PC-3 (cell line): ENCODE measurements at regions not wholly inside any gene's neighbourhood (a gene's known extent, or its start where the extent isn't known, plus 50 kb on each side); places are given as distances from the start of the nearest gene placed in this dataset.

ENCODE experiments used
- ATAC-seq: fragments of 200-7000 bp; cut with Tn5 transposase; 2 replicates; pipeline ENCODE4 v1.9.1; 2020; ENCODE audit warnings: mild to moderate bottlenecking, moderate library complexity
- BruUV-seq: library from RNA; stranded (reverse); fragments of 400-500 nt; replicated peaks from 2 replicates; lab custom pipeline; 2021; lab: Mats Ljungman, UMichigan
- CTCF ChIA-PET: fragments of 300-600 bp; sonication (Branson Sonifier 250); formaldehyde crosslinking; loops from one replicate; lab custom pipeline; 2022; ENCODE audit warnings: antibody characterized with exemption; lab: Charles Lee
- POLR2A ChIA-PET: fragments of 300-600 bp; sonication (Branson Sonifier 250); formaldehyde crosslinking; loops from one replicate; lab custom pipeline; 2022; ENCODE audit warnings: antibody characterized with exemption; ENCODE audit not compliant: unreplicated experiment; lab: Charles Lee
- DNase-seq: peaks from one replicate; pipeline ENCODE4 v3.0.0-alpha.2; 2015
- H2AFZ ChIP-seq: fragments of 300-600 bp; sonication (generic); 2 replicates; pipeline ENCODE4 v1.6.0; 2016; ENCODE audit warnings: antibody characterized with exemption, low read length
- H3F3A ChIP-seq: fragments of 300-600 bp; sonication (generic); one replicate; pipeline ENCODE4 v1.6.0; 2017; ENCODE audit warnings: antibody characterized with exemption, low read length, control low read depth, mild to moderate bottlenecking; ENCODE audit not compliant: unreplicated experiment
- H3K27ac ChIP-seq: fragments of 300-600 bp; sonication (generic); 2 replicates; pipeline ENCODE4 v1.5.1; 2016; ENCODE audit warnings: mild to moderate bottlenecking, low read length
- H3K27me3 ChIP-seq: fragments of 300-600 bp; sonication (generic); 2 replicates; pipeline ENCODE4 v1.6.1; 2016; ENCODE audit warnings: low read length, mixed read lengths
- H3K36me3 ChIP-seq: fragments of 300-600 bp; sonication (generic); 2 replicates; pipeline ENCODE4 v1.6.1; 2016; ENCODE audit warnings: low read depth, mixed run types, low read length, mixed read lengths
- H3K4me1 ChIP-seq: fragments of 300-600 bp; sonication (generic); 2 replicates; pipeline ENCODE4 v1.5.1; 2016; ENCODE audit warnings: low read length; ENCODE audit not compliant: insufficient read depth
- H3K4me2 ChIP-seq: fragments of 300-600 bp; sonication (generic); 2 replicates; pipeline ENCODE4 v1.6.0; 2016; ENCODE audit warnings: low read length
- H3K4me3 ChIP-seq: fragments of 300-600 bp; sonication (generic); 2 replicates; pipeline ENCODE4 v1.5.1; 2016; ENCODE audit warnings: mild to moderate bottlenecking, low read length, mixed read lengths
- H3K79me2 ChIP-seq: fragments of 300-600 bp; sonication (generic); 2 replicates; pipeline ENCODE4 v1.6.1; 2017; ENCODE audit warnings: low read length, mixed read lengths
- H3K9ac ChIP-seq: fragments of 300-600 bp; sonication (generic); 2 replicates; pipeline ENCODE4 v1.6.0; 2016; ENCODE audit warnings: mild to moderate bottlenecking, low read length
- H3K9me2 ChIP-seq: fragments of 300-600 bp; sonication (generic); replicated peaks from 2 replicates; pipeline ENCODE4 v1.6.1; 2016; ENCODE audit warnings: mixed run types, low read length, mixed read lengths
- H3K9me3 ChIP-seq: fragments of 300-600 bp; sonication (generic); 2 replicates; pipeline ENCODE4 v1.6.1; 2016; ENCODE audit warnings: low read length, mixed read lengths
- H4K20me1 ChIP-seq: fragments of 300-600 bp; sonication (generic); 2 replicates; pipeline ENCODE4 v1.6.1; 2016; ENCODE audit warnings: low read length, mixed read lengths
- EZH2 ChIP-seq: fragments of 300-600 bp; sonication (generic); IDR thresholded peaks from one replicate; pipeline ENCODE4 v1.6.1; 2017; ENCODE audit warnings: antibody characterized with exemption, mild to moderate bottlenecking, low read length; ENCODE audit not compliant: unreplicated experiment
- EZH2phosphoT487 ChIP-seq: fragments of 300-600 bp; sonication (generic); IDR thresholded peaks from 2 replicates; pipeline ENCODE4 v1.6.1; 2018; ENCODE audit warnings: mild to moderate bottlenecking, antibody characterized with exemption, low read length, borderline replicate concordance
- intact Hi-C: fragments of 100-400 bp; cut with micrococcal nuclease; formaldehyde crosslinking; loops from 2 replicates; pipeline ENCODE4 v1.9.0; 2023
- TF ChIP-seq, protein P1 (sequence below): fragments of 300-600 bp; sonication (generic); conservative IDR thresholded peaks from 2 replicates; pipeline ENCODE4 v1.5.1; 2017; ENCODE audit warnings: antibody characterized with exemption, low read depth, mild to moderate bottlenecking, low read length

GRCh38 chr12:131551675-131552491 is 159.0 kb upstream of the SFSWAP start:
- Histone ChIP-seq H3K9ac (no peak overlapping the region), H3K79me2 (no peaks in the 10 kb centered on the region), H3K4me2 (no peak overlapping the region), H4K20me1 (no peaks in the 10 kb centered on the region), H3K36me3 (no peaks in the 10 kb centered on the region), H3K4me3 (no peak overlapping the region), H3F3A (no peaks in the 10 kb centered on the region), H3K9me2 (no peaks in the 10 kb centered on the region), H3K9me3 (no peaks in the 10 kb centered on the region), H3K27me3 (peaks cover 86% of the 10 kb centered on the region), H3K4me1 (no peaks in the 10 kb centered on the region), H3K27ac (no peak overlapping the region), H2AFZ (no peak overlapping the region)
- intact Hi-C loops: no loop called here
- TF ChIP-seq, protein P1, sequence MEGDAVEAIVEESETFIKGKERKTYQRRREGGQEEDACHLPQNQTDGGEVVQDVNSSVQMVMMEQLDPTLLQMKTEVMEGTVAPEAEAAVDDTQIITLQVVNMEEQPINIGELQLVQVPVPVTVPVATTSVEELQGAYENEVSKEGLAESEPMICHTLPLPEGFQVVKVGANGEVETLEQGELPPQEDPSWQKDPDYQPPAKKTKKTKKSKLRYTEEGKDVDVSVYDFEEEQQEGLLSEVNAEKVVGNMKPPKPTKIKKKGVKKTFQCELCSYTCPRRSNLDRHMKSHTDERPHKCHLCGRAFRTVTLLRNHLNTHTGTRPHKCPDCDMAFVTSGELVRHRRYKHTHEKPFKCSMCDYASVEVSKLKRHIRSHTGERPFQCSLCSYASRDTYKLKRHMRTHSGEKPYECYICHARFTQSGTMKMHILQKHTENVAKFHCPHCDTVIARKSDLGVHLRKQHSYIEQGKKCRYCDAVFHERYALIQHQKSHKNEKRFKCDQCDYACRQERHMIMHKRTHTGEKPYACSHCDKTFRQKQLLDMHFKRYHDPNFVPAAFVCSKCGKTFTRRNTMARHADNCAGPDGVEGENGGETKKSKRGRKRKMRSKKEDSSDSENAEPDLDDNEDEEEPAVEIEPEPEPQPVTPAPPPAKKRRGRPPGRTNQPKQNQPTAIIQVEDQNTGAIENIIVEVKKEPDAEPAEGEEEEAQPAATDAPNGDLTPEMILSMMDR: no peak
- TF ChIP-seq EZH2 (no peak), EZH2phosphoT487 (no peak)
- DNase-seq (no peak), ATAC-seq (no peak)
- no TSS peak for BruUV-seq
- CTCF ChIA-PET: no interaction called here
- POLR2A ChIA-PET: no interaction called here

GRCh38 chr12:131552492-131552863 is 158.4 kb upstream of the SFSWAP start:
- ChIA-PET CTCF (no interaction called here), POLR2A (no interaction called here)
- H3K27ac ChIP-seq: no peak overlapping the region
- ATAC-seq (no peak), DNase-seq (no peak)
- TF ChIP-seq EZH2: no peak
- TF ChIP-seq, protein P1: no peak
- no peak for TF ChIP-seq EZH2phosphoT487
- no peak overlapping the region for H3K4me3 ChIP-seq
- no peaks in the 10 kb centered on the region for H3K4me1 ChIP-seq
- H3K9me3 ChIP-seq: no peaks in the 10 kb centered on the region
- no peak overlapping the region for H3K4me2 ChIP-seq
- H3K9me2 ChIP-seq: no peaks in the 10 kb centered on the region
- H3K79me2 ChIP-seq: no peaks in the 10 kb centered on the region
- no peak overlapping the region for H3K9ac ChIP-seq
- peaks cover 86% of the 10 kb centered on the region for H3K27me3 ChIP-seq
- no peaks in the 10 kb centered on the region for H3F3A ChIP-seq
- no TSS peak for BruUV-seq
- intact Hi-C loops: no loop called here
- no peak overlapping the region for H2AFZ ChIP-seq
- no peaks in the 10 kb centered on the region for H3K36me3 ChIP-seq
- H4K20me1 ChIP-seq: no peaks in the 10 kb centered on the region

DNA sequence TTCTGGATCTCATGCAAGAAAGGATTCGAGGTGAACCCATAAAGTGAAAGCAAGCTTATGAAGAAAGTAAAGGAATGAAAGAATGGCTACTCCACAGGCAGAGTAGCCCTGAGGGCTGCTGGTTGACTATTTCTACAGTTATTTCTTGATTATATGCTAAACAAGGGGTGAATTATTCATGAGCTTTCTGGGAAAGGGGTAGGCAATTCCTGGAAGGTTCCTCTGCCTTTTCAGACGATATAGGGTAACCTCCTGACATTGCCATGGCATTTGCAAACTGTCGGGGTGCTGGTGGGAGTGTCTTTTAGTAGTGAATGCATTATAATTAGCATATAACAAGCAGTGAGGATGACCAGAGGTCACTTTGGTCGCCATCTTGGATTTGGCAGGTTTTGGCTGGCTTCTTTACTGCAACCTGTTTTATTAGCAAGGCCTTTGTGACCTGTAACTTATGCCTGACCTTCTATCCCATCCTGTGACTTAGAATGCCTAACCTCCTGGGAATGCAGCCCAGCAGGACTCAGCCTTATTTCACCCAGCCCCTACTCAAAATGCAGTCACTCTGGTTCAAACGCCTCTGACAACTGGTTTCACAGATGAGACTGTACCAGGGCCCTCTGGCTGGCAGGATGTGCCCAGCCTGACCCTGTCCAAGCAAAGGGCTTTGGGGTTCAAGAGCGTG is 157.7 kb upstream of the SFSWAP start:
- intact Hi-C loops: no loop called here
- DNase-seq (no peak), ATAC-seq (no peak)
- no peak overlapping the region for H3K9ac ChIP-seq
- H3K4me3 ChIP-seq: no peak overlapping the region
- no peaks in the 10 kb centered on the region for H3K79me2 ChIP-seq
- no peaks in the 10 kb centered on the region for H4K20me1 ChIP-seq
- peaks cover 88% of the 10 kb centered on the region for H3K27me3 ChIP-seq
- H3K4me2 ChIP-seq: no peak overlapping the region
- TF ChIP-seq EZH2: no peak
- no peak for TF ChIP-seq EZH2phosphoT487
- TF ChIP-seq, protein P1: no peak
- POLR2A ChIA-PET: no interaction called here
- H3K9me2 ChIP-seq: no peaks in the 10 kb centered on the region
- no peaks in the 10 kb centered on the region for H3F3A ChIP-seq
- CTCF ChIA-PET: no interaction called here
- H3K27ac ChIP-seq: no peak overlapping the region
- no peaks in the 10 kb centered on the region for H3K4me1 ChIP-seq
- BruUV-seq: no TSS peak
- H3K9me3 ChIP-seq: no peaks in the 10 kb centered on the region
- H3K36me3 ChIP-seq: no peaks in the 10 kb centered on the region
- no peak overlapping the region for H2AFZ ChIP-seq
